GM12892 (cell line): ENCODE measurements at regions not wholly inside any gene's neighbourhood (a gene's known extent, or its start where the extent isn't known, plus 50 kb on each side); places are given as distances from the start of the nearest gene placed in this dataset.

Experiments used
- POLR2A ChIP-seq: IDR thresholded peaks from 2 replicates; pipeline ENCODE4 v1.6.1; 2011; ENCODE audit warnings: low read depth, low read length, control low read depth
- POLR2AphosphoS5 ChIP-seq: IDR thresholded peaks from 2 replicates; pipeline ENCODE4 v1.6.1; 2011; ENCODE audit warnings: low read depth, low read length, control low read depth
- TAF1 ChIP-seq: IDR thresholded peaks from 2 replicates; pipeline ENCODE4 v1.6.1; 2011; ENCODE audit warnings: low read depth, mild to moderate bottlenecking, control low read depth, low read length, borderline replicate concordance

DNA sequence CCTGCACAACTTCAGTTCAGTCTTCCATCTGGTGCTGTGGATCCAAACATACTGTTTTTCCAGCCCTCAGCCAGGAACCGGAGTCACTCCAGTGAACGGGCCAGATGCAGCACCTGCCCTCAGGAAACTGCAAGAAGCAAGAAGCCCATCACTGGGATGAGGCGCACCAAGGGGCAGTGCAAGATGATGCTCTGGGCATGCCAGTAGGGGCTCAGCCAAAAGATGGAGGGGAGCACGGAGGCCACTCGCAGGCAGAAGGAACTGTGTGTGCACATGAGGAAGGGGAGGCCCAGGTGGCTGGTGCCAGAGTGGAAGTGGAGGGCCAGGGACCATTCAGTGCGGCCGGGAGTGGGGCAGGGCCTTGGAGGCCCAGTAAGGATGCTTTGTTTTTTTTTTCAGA, 161.7 kb upstream of the MAMLD1 start:
- TF ChIP-seq POLR2A = no peak
- no peak for TF ChIP-seq POLR2AphosphoS5
- no peak for TF ChIP-seq TAF1
